HUES48 (cell line): ENCODE measurements at regions not wholly inside any gene's neighbourhood (a gene's known extent, or its start where the extent isn't known, plus 50 kb on each side); places are given as distances from the start of the nearest gene placed in this dataset.

ENCODE experiments used
- H3K27ac ChIP-seq: one replicate; pipeline ENCODE4 v1.7.0; 2013; ENCODE audit warnings: low read depth, low read length, inconsistent platforms
- H3K27me3 ChIP-seq: 2 replicates; pipeline ENCODE4 v1.6.1; 2013; ENCODE audit warnings: mild to moderate bottlenecking, low read length; ENCODE audit not compliant: control insufficient read depth, insufficient read depth
- H3K36me3 ChIP-seq: 2 replicates; pipeline ENCODE4 v1.6.1; 2013; ENCODE audit warnings: low read length; ENCODE audit not compliant: control insufficient read depth, insufficient read depth
- H3K4me1 ChIP-seq: 2 replicates; pipeline ENCODE4 v1.6.1; 2013; ENCODE audit warnings: mild to moderate bottlenecking, low read length; ENCODE audit not compliant: control insufficient read depth, insufficient read depth
- H3K4me3 ChIP-seq: 2 replicates; pipeline ENCODE4 v1.5.1; 2013; ENCODE audit warnings: mild to moderate bottlenecking, low read depth, low read length
- H3K9ac ChIP-seq: 2 replicates; pipeline ENCODE4 v1.6.1; 2013; ENCODE audit warnings: mild to moderate bottlenecking, low read depth, low read length, moderate library complexity
- H3K9me3 ChIP-seq: 2 replicates; pipeline ENCODE4 v1.6.1; 2013; ENCODE audit warnings: low read length; ENCODE audit not compliant: control insufficient read depth, insufficient read depth

- no peaks in the 10 kb centered on the region for H3K36me3 ChIP-seq
- no peaks in the 10 kb centered on the region for H3K9me3 ChIP-seq
- no peak overlapping the region for H3K4me3 ChIP-seq
- no peak overlapping the region for H3K27ac ChIP-seq
- H3K4me1 ChIP-seq = peaks cover 18% of the 10 kb centered on the region
- H3K27me3 ChIP-seq = peaks cover 4% of the 10 kb centered on the region; the same call in 1 of the 2 replicates
- H3K9ac ChIP-seq = no peak overlapping the region
Measured at GRCh38 chr2:235155163-235155562, 203.3 kb downstream of the SH3BP4 start.

DNA sequence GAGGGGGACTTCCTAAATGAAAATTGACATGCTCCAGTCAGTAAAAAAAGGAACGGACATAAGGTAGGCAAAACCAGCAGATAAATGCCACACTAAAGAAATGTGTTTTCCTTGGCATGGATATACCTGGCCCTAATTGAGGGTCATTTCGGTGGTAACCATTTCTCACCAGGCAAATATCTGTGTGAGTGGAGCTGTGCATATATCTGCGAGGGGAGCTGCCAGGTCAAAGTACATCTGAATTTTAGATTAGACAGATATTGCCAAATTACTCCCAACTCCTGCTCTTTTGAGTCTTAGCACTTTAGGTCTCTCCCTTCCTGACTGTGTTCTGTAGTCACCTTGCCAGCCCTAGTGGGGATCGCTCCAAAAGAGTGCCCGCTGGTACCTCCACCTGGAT is 204.2 kb downstream of the SH3BP4 start:
- Histone ChIP-seq H3K36me3 (no peaks in the 10 kb centered on the region), H3K9me3 (no peaks in the 10 kb centered on the region), H3K9ac (no peak overlapping the region), H3K27ac (no peak overlapping the region), H3K4me3 (no peak overlapping the region), H3K27me3 (peaks cover 4% of the 10 kb centered on the region; the same call in 1 of the 2 replicates), H3K4me1 (peaks cover 18% of the 10 kb centered on the region)

DNA sequence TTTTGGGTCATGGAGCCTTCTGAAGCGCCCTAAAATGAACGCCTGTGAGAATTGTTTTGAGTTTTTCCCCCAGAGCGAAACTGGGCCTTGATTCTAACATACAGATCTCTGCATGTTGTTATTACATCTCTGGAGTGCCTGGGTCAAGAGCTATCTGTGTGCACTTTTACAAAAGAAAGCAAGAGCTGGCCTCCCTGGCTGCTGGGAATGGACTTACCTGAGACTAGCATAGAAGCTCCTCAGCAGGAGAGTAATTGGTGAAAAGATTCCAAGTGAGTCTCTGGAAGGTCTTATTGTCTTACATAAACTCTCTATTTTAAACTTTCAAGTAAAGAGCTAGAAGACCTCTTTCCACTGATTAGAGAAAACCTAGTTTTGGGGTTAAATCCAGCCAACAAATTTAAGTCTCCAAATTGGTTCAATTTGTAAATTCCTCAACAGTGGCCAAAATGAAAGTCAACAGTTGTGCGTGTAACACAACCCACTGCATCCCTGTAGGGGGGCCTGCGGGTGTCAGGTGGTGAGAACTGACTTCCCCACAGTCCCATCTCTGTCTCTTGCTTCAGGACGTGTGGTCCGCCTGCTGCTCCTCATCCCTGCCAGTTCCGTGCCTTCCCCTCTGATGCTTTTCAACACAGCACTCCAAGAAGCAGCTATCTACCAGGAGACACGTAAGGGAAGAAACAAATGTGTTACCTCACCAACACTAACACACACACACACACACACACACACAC is 206.1 kb downstream of the SH3BP4 start:
- no peaks in the 10 kb centered on the region for H3K9me3 ChIP-seq
- H3K4me1 ChIP-seq = peaks cover 18% of the 10 kb centered on the region
- no peaks in the 10 kb centered on the region for H3K36me3 ChIP-seq
- H3K9ac ChIP-seq = no peak overlapping the region
- H3K27me3 ChIP-seq = peaks cover 4% of the 10 kb centered on the region; the same call in 1 of the 2 replicates
- H3K4me3 ChIP-seq = 0 out of 2 replicates have a peak overlapping the region, but pooled peaks have one; percentile 5
- H3K27ac ChIP-seq = peak overlapping the region; percentile 63

DNA sequence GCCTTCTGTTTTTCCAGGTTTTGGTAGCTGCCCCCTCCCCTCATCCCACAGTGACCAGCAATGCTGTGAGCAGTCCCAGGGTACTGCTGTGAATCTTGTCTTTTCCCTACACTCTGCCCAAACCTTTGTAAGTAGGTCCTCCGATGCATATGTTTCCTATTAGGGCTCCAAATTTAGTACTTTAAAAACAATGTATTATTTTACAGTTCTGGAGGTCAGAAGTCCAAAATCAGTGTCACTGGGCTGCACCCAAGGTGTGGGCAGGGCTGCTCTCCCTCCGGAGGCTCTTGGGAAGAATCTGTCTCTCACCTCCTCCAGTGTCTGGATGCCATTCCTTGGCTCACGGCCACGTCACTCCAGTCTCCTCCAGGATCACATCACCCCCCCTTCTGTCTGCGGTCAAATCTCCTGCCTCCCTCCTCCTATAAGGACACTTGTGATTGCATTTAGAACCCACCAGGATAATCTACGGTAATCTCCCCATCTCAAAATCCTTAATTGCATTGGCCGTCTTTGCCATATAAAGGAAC is 208.5 kb downstream of the SH3BP4 start:
- Histone ChIP-seq H3K27me3 (peaks cover 4% of the 10 kb centered on the region; the same call in 1 of the 2 replicates), H3K4me3 (no peak overlapping the region), H3K9ac (no peak overlapping the region), H3K4me1 (peaks cover 18% of the 10 kb centered on the region), H3K36me3 (no peaks in the 10 kb centered on the region), H3K27ac (no peak overlapping the region), H3K9me3 (no peaks in the 10 kb centered on the region)

- Histone ChIP-seq H3K36me3 (no peaks in the 10 kb centered on the region), H3K9ac (no peak overlapping the region), H3K4me1 (peaks cover 18% of the 10 kb centered on the region), H3K27ac (no peak overlapping the region), H3K9me3 (no peaks in the 10 kb centered on the region), H3K4me3 (no peak overlapping the region), H3K27me3 (no peaks in the 10 kb centered on the region; the same call in 1 of the 2 replicates)
Measured at GRCh38 chr2:235161565-235161964, 209.7 kb downstream of the SH3BP4 start.

- Histone ChIP-seq H3K4me1 (peaks cover 11% of the 10 kb centered on the region), H3K9me3 (no peaks in the 10 kb centered on the region), H3K27me3 (no peaks in the 10 kb centered on the region; the same call in 1 of the 2 replicates), H3K9ac (no peak overlapping the region), H3K27ac (no peak overlapping the region), H3K36me3 (no peaks in the 10 kb centered on the region), H3K4me3 (no peak overlapping the region)
Measured at GRCh38 chr2:235162082-235162836, 210.4 kb downstream of the SH3BP4 start.

DNA sequence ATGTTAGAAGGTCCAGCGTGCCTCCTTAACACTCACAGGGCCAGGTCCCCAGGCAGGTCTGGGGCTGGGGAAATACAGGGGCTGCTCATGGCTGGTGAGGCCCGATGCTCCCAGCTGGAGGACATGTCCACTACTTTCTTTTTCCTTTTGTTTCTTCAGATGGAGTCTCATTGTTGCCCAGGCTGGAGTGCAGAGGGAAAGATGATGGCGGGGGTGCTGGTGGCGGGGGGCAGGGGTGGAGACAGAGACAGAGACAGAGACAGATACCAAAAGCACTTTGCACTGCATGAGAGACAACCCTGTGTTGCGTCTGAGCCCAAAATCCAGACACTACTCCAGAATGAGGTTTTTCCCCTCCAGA is 211.0 kb downstream of the SH3BP4 start:
- no peak overlapping the region for H3K4me3 ChIP-seq
- H3K9me3 ChIP-seq = no peaks in the 10 kb centered on the region
- no peak overlapping the region for H3K9ac ChIP-seq
- no peaks in the 10 kb centered on the region; the same call in 1 of the 2 replicates for H3K27me3 ChIP-seq
- H3K36me3 ChIP-seq = no peaks in the 10 kb centered on the region
- peaks cover 8% of the 10 kb centered on the region for H3K4me1 ChIP-seq
- no peak overlapping the region for H3K27ac ChIP-seq

GRCh38 chr2:235165136-235165535 is 213.3 kb downstream of the SH3BP4 start:
- no peak overlapping the region for H3K4me3 ChIP-seq
- no peaks in the 10 kb centered on the region for H3K4me1 ChIP-seq
- H3K27me3 ChIP-seq = no peaks in the 10 kb centered on the region; the same call in 1 of the 2 replicates
- no peaks in the 10 kb centered on the region for H3K9me3 ChIP-seq
- no peaks in the 10 kb centered on the region for H3K36me3 ChIP-seq
- no peak overlapping the region for H3K27ac ChIP-seq
- H3K9ac ChIP-seq = no peak overlapping the region

DNA sequence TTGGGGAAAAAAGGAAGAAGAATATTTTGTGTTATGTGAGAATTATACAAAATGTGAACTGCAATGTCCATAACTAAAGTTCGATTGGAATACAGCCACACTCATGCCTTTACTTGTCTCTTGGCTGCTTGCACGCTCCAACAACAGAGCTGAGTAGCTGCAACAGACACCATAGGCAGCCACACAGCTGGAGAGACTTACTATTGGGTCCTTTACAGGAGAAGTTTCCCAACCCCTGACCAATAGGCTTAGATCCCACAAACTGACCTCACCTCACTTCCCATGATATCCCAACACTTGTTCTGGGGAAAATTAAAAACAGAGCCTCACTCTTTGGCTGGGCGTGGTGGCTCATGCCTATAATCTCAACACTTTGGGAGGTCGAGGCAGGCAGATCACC is 213.8 kb downstream of the SH3BP4 start:
- Histone ChIP-seq H3K9ac (no peak overlapping the region), H3K4me1 (no peaks in the 10 kb centered on the region), H3K4me3 (no peak overlapping the region), H3K36me3 (no peaks in the 10 kb centered on the region), H3K27ac (no peak overlapping the region), H3K9me3 (no peaks in the 10 kb centered on the region), H3K27me3 (no peaks in the 10 kb centered on the region; the same call in 1 of the 2 replicates)

GRCh38 chr2:235168174-235168979 is 216.6 kb downstream of the SH3BP4 start:
- no peaks in the 10 kb centered on the region for H3K9me3 ChIP-seq
- no peak overlapping the region for H3K9ac ChIP-seq
- H3K36me3 ChIP-seq = no peaks in the 10 kb centered on the region
- no peak overlapping the region for H3K27ac ChIP-seq
- no peaks in the 10 kb centered on the region for H3K27me3 ChIP-seq
- no peak overlapping the region for H3K4me3 ChIP-seq
- H3K4me1 ChIP-seq = peaks cover 6% of the 10 kb centered on the region; the same call in 1 of the 2 replicates
